ENCODE measurements at regions not wholly inside any gene's neighbourhood (a gene's known extent, or its start where the extent isn't known, plus 50 kb on each side); places are given as distances from the start of the nearest gene placed in this dataset.

- TF ChIP-seq, protein P1, sequence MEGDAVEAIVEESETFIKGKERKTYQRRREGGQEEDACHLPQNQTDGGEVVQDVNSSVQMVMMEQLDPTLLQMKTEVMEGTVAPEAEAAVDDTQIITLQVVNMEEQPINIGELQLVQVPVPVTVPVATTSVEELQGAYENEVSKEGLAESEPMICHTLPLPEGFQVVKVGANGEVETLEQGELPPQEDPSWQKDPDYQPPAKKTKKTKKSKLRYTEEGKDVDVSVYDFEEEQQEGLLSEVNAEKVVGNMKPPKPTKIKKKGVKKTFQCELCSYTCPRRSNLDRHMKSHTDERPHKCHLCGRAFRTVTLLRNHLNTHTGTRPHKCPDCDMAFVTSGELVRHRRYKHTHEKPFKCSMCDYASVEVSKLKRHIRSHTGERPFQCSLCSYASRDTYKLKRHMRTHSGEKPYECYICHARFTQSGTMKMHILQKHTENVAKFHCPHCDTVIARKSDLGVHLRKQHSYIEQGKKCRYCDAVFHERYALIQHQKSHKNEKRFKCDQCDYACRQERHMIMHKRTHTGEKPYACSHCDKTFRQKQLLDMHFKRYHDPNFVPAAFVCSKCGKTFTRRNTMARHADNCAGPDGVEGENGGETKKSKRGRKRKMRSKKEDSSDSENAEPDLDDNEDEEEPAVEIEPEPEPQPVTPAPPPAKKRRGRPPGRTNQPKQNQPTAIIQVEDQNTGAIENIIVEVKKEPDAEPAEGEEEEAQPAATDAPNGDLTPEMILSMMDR (IDR thresholded peaks at IDR 0.05; ENCODE audit: low read depth, low read length), result no peak
- no peak for TF ChIP-seq EZH2phosphoT487 (IDR thresholded peaks at IDR 0.05; ENCODE audit: low read depth)
Measured at GRCh38 chr5:105414067-105414466, 1851.5 kb upstream of the NUDT12 start.
